GM21360 (cell line): ENCODE measurements at regions not wholly inside any gene's neighbourhood (a gene's known extent, or its start where the extent isn't known, plus 50 kb on each side); places are given as distances from the start of the nearest gene placed in this dataset.

ENCODE experiments used
- ATAC-seq: cut with Tn5 transposase; IDR thresholded peaks from one replicate; pipeline ENCODE4 v1.9.1; 2021; ENCODE audit warnings: mild to moderate bottlenecking, moderate library complexity; ENCODE audit not compliant: unreplicated experiment

DNA sequence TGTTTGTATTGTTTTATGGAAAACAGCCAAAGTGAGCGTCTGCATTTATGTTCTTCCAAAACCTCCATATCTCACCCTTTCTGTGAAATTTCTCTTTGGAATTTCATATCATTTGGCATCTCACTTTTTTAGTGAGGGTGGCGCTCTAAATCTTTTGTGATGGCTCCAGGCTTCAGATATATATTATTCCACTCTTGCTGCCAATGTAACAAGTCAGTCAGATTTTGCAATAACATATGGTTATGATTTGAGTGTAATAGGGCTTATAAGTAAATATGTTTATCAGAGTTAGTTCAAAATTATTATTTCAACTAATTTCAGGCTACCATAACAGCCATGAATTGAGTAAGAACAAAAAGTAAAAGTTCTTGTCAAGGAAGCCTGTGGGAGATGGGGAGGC, 314.7 kb downstream of the PDGFC start:
- ATAC-seq, result no peak

GRCh38 chr4:156654410-156654809, 317.2 kb downstream of the PDGFC start:
- ATAC-seq, result no peak

- ATAC-seq, result no peak
Measured at GRCh38 chr4:156643826-156644225, 327.8 kb downstream of the PDGFC start.

DNA sequence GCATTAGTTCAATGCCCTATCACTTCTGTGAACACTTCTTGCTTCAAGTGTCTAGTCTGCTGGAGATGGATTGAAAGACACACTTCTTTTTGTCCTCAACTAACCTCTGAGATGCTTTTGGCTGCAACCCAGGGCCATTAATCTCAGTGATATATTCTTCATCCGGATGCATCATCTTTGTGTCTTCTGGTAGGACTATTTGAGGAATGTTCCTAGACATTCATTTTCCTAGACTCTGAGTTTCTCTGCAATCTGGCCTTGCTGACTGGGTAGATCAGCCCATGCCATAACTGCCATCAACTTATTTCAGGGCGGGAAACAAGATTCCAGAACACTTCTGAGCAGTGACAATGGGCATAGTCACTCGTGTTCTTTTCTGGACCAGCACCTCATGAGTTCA, 329.4 kb downstream of the PDGFC start:
- no peak for ATAC-seq

DNA sequence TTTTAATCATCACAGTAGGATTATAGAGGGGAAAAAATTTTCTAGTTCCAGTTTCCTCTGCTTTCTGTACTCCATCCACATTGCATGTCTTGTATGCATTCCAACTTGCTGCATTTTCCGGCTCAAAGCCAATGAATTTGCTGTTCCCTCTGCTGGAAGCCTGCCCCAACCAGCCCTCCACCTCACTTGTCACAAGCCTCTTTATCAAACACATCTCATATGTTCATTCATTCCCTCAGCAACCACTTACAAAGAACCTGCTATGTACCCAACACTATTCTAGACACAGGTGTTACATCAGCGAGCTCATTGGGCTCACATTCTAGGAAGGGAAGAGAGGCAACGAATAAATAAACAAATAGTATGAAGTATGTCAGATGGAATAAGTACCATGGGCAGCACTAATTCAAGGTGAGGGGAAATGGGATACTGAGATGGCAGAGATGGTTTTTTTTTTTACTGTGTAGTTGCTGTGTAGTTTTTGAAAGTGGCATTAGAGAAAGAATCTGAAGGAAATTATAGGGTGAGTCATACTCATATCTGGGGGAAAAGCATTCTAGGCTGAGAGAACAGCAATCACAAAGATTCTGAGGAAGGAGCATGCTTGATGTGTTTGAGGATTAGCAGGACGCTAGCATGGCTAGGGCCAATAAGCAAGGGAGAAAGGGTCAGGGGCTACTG, 332.5 kb downstream of the PDGFC start:
- no peak for ATAC-seq

DNA sequence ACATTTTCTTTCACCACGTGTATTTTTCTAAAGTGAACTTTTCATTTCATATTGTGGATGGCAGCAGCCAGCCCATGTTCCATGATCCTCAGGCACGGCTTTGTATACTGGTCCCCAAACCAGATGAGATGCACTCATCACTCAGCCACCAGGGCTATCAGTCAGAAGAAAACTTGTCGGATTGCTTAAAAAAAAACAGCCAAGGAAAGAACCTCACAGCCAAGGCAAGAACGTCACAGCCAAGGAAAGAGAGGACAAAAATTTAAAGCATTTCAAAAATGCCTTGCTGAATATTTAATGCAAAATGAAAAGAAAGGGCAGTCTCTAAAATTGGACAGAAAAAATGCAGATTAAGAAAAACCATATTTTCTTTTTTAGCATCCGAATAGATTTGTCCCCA, 333.3 kb downstream of the PDGFC start:
- ATAC-seq, result no peak

DNA sequence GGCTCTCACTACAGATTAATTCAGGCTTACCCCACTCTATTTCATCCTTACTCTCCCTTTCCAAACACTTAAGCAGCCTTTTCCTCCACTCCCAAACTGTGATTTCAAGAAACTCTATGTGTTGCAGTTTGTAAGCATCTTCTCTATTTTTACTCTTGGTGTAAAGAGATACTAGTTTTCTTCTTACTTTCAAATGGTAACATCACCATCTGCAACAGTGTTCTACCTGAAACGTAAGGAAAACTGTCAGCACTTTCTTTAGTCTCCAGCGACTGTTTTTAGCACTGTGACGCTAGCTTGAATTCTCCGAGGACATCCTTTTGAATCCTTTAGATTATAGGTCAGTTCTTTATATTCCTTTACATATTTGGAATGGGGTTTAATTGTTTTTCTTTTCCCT, 335.2 kb downstream of the PDGFC start:
- no peak for ATAC-seq

GRCh38 chr4:156635051-156635450, 336.5 kb downstream of the PDGFC start:
- ATAC-seq, result no peak

DNA sequence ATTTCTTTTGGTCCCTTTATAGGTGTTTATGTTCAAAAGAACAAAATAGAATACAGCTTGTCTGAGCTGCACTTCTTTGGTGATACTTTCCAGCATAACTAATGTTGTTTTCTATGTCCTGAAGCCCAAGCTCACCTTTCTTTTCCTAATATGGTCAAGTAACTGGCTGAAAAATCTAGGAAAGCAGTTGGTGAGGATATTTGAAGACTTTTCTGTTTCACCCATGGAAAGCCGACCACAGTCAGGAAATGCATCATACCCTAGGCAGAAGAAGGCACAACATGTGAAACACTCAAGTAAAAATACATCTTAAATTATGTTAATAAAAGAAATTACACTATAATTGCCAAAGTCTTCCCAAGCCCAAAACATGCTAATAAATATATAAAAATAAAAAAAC, 337.0 kb downstream of the PDGFC start:
- no peak for ATAC-seq

GRCh38 chr4:156633847-156634246, 337.8 kb downstream of the PDGFC start:
- ATAC-seq, result no peak

- no peak for ATAC-seq
Measured at GRCh38 chr4:156628858-156629257, 342.7 kb downstream of the PDGFC start.

- no peak for ATAC-seq
Measured at GRCh38 chr4:156623376-156623775, 348.2 kb downstream of the PDGFC start.

GRCh38 chr4:156620786-156621185, 350.8 kb downstream of the PDGFC start:
- ATAC-seq, result no peak

GRCh38 chr4:156619154-156619934, 352.3 kb downstream of the PDGFC start:
- ATAC-seq, result no peak

GRCh38 chr4:156615066-156615531, 356.5 kb downstream of the PDGFC start:
- no peak for ATAC-seq

DNA sequence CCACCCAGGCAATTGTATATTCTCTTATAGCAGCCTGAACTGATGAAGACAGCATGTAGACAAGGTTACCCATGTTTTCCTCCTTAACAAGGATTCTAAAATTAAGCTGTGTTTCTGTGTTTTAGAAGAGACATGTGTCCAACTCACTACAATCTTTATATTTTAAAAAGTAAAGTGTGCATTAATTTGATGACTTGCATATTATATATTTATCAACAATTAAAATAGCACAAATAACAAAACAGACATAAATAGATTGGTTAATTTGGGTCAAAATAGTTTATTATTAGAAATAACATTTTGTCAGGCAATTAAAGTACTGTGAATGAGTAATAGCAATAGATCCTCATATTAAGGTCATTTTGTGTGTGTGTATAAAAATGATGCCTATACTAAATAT, 357.1 kb downstream of the PDGFC start:
- ATAC-seq, result no peak

- ATAC-seq, result no peak
Measured at GRCh38 chr4:156609421-156609820, 362.2 kb downstream of the PDGFC start.

DNA sequence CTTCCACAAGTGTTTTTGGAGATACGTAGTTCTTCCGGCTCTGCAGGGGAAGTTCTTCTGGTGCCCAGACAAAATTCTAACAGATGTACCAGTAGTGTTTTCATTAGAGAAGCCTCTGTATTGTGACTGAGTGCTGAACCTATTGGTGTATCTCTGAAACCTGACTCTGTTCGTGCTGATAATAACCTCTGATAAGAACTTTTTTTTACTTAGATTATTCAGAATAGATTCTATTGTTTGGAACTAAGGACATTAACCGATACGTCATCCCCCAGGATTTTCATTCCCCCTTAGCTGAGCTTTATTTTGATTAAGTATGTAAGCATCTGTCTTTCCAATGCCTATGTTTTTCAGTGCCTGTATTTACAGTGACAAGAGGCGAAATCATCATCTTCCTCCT, 362.9 kb downstream of the PDGFC start:
- no peak for ATAC-seq

GRCh38 chr4:156607478-156607857, 364.1 kb downstream of the PDGFC start:
- no peak for ATAC-seq

- ATAC-seq, result no peak
Measured at GRCh38 chr4:156606554-156607477, 364.8 kb downstream of the PDGFC start.

DNA sequence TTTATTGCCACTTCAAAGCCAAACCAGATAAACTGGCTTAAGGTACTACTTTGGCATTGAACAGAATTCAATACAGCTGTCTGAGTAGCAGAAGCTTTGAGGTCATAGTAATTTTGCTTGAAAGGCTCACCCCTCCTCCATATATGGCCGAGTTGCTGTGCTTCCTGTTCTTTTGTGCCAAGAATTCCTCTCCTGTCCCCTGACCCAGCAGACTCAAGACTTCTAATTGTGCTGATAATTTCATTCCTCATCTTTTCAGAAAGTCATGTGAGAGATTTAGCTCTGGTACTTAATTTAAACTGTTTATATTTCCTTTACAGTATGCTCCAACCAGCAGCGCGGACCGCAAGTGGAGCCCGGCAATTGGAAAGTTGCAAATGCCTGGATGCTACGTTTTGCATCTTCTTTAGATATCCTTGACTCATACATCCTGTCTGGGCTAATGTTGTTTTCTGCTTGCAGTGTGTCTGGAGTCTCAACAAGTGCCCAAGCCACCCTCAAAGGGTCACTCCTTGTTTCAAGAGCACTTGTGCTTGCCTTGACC, 373.4 kb downstream of the PDGFC start:
- ATAC-seq, result no peak
